ENCODE measurements at regions not wholly inside any gene's neighbourhood (a gene's known extent, or its start where the extent isn't known, plus 50 kb on each side); places are given as distances from the start of the nearest gene placed in this dataset.

GRCh38 chr12:118822512-118822911 lies 158.8 kb upstream of the SRRM4 start:
- no peaks in the 10 kb centered on the region for H3K36me3 ChIP-seq (ENCODE audit: low read depth)
- H4K20me1 ChIP-seq (ENCODE audit: insufficient read depth), result no peaks in the 10 kb centered on the region
- H3K27ac ChIP-seq, result no peak overlapping the region
- no peaks in the 10 kb centered on the region for H3K4me1 ChIP-seq (replicated peaks; ENCODE audit: insufficient read depth)
- H3F3A ChIP-seq (ENCODE audit: insufficient read depth, low read depth), result no peaks in the 10 kb centered on the region
- ChIA-PET POLR2A (ENCODE audit: unreplicated experiment) (no interaction called here), CTCF (interaction anchor here (0.6 kb wide), 1 partner anchor 1145 kb away, joined by 5 read pairs; no protein-coding TSS in a partner anchor)
- H3K27me3 ChIP-seq (ENCODE audit: insufficient read depth, low read depth), result peaks cover 17% of the 10 kb centered on the region
- intact Hi-C loops (cut with micrococcal nuclease; ENCODE audit: unreplicated experiment), result no loop called here
- H3K9me2 ChIP-seq (ENCODE audit: insufficient read depth), result no peaks in the 10 kb centered on the region
- no peak overlapping the region for H3K4me2 ChIP-seq
- no peak overlapping the region for H2AFZ ChIP-seq
- no peak for TF ChIP-seq CTCF (conservative IDR thresholded peaks at IDR 0.05)
- TF ChIP-seq EZH2 (IDR thresholded peaks at IDR 0.05; ENCODE audit: low read depth), result no peak
- no peak overlapping the region for H3K4me3 ChIP-seq
- no peaks in the 10 kb centered on the region for H3K79me2 ChIP-seq (ENCODE audit: low read depth)
- H3K9me3 ChIP-seq (ENCODE audit: insufficient read depth, low read depth), result no peaks in the 10 kb centered on the region
- BruUV-seq (replicated peaks), result no TSS peak
- no peak for DNase-seq

- Histone ChIP-seq H3K9me3 (ENCODE audit: insufficient read depth, low read depth) (no peaks in the 10 kb centered on the region), H3K4me2 (no peak overlapping the region), H3K27me3 (ENCODE audit: insufficient read depth, low read depth) (peaks cover 17% of the 10 kb centered on the region; the same call in 1 of the 2 replicates), H3K27ac (no peak overlapping the region), H3K79me2 (ENCODE audit: low read depth) (no peaks in the 10 kb centered on the region), H3K4me1 (replicated peaks; ENCODE audit: insufficient read depth) (no peaks in the 10 kb centered on the region), H2AFZ (no peak overlapping the region), H3F3A (ENCODE audit: insufficient read depth, low read depth) (no peaks in the 10 kb centered on the region), H3K9me2 (ENCODE audit: insufficient read depth) (no peaks in the 10 kb centered on the region; the same call in 1 of the 2 replicates), H4K20me1 (ENCODE audit: insufficient read depth) (no peaks in the 10 kb centered on the region), H3K4me3 (no peak overlapping the region), H3K36me3 (ENCODE audit: low read depth) (no peaks in the 10 kb centered on the region)
- intact Hi-C loops (cut with micrococcal nuclease; ENCODE audit: unreplicated experiment), result no loop called here
- BruUV-seq (replicated peaks), result no TSS peak
- TF ChIP-seq CTCF (conservative IDR thresholded peaks at IDR 0.05), result no peak
- TF ChIP-seq EZH2 (IDR thresholded peaks at IDR 0.05; ENCODE audit: low read depth), result no peak
- POLR2A ChIA-PET (ENCODE audit: unreplicated experiment), result no interaction called here
- no peak for DNase-seq
- CTCF ChIA-PET, result no interaction called here
Observed at GRCh38 chr12:118827047-118827446, 154.3 kb upstream of the SRRM4 start.

- no TSS peak for BruUV-seq (replicated peaks)
- CTCF ChIA-PET, result no interaction called here
- POLR2A ChIA-PET (ENCODE audit: unreplicated experiment), result no interaction called here
Observed at GRCh38 chr12:118827606-118828005, 153.7 kb upstream of the SRRM4 start.

More at GRCh38 chr12:118827606-118828005, 153.7 kb upstream of the SRRM4 start:
- Histone ChIP-seq H3K36me3 (ENCODE audit: low read depth) (no peaks in the 10 kb centered on the region), H3F3A (ENCODE audit: insufficient read depth, low read depth) (no peaks in the 10 kb centered on the region), H3K4me2 (no peak overlapping the region), H3K4me3 (no peak overlapping the region), H3K4me1 (replicated peaks; ENCODE audit: insufficient read depth) (no peaks in the 10 kb centered on the region), H3K9me2 (ENCODE audit: insufficient read depth) (no peaks in the 10 kb centered on the region; the same call in 1 of the 2 replicates), H4K20me1 (ENCODE audit: insufficient read depth) (no peaks in the 10 kb centered on the region), H3K9me3 (ENCODE audit: insufficient read depth, low read depth) (no peaks in the 10 kb centered on the region), H3K79me2 (ENCODE audit: low read depth) (no peaks in the 10 kb centered on the region), H2AFZ (no peak overlapping the region), H3K27ac (no peak overlapping the region), H3K27me3 (ENCODE audit: insufficient read depth, low read depth) (0 out of 2 replicates have a peak, but pooled peaks cover 13% of the 10 kb centered on the region)
- no peak for DNase-seq
- intact Hi-C loops (cut with micrococcal nuclease; ENCODE audit: unreplicated experiment), result no loop called here
- TF ChIP-seq EZH2 (IDR thresholded peaks at IDR 0.05; ENCODE audit: low read depth), result no peak
- no peak for TF ChIP-seq CTCF (conservative IDR thresholded peaks at IDR 0.05)

Measured in PC-9 (cell line).